ENCODE measurements at regions not wholly inside any gene's neighbourhood (a gene's known extent, or its start where the extent isn't known, plus 50 kb on each side); places are given as distances from the start of the nearest gene placed in this dataset.
A peak's percentile ranks its signal among the peaks of the same experiment; 100 is the strongest.
"Not testable (repeated sequence)": the region's sequence is repeated elsewhere in the genome, so short reads cannot be mapped to it uniquely, and the experiment has no call there.

- not testable (repeated sequence) for DNase-seq
These were observed 568.7 kb upstream of the PTGER4 start for GRCh38 chr5:40111036-40111435.

GRCh38 chr5:40108764-40109390, 570.8 kb upstream of the PTGER4 start:
- peak in 1 of 2 experiments; percentile 27 for DNase-seq

- not testable (repeated sequence) for DNase-seq
These were observed 571.9 kb upstream of the PTGER4 start for GRCh38 chr5:40107786-40108185.

- no peak for DNase-seq
These were observed 572.9 kb upstream of the PTGER4 start for GRCh38 chr5:40106847-40107246.

- no peak for DNase-seq
These were observed 581.4 kb upstream of the PTGER4 start for GRCh38 chr5:40098313-40098712.

GRCh38 chr5:40093550-40093949, 586.2 kb upstream of the PTGER4 start:
- no peak for DNase-seq

- no peak for DNase-seq
These were observed 590.4 kb upstream of the PTGER4 start for GRCh38 chr5:40089269-40089668.

- no peak for DNase-seq
These were observed 595.1 kb upstream of the PTGER4 start for GRCh38 chr5:40084614-40085013.

- no peak for DNase-seq
These were observed 597.4 kb upstream of the PTGER4 start for GRCh38 chr5:40082313-40082712.

GRCh38 chr5:40080191-40080590, 599.5 kb upstream of the PTGER4 start:
- DNase-seq = no peak

- DNase-seq = no peak
These were observed 600.7 kb upstream of the PTGER4 start for GRCh38 chr5:40078898-40079575.

- no peak for DNase-seq
These were observed 604.9 kb upstream of the PTGER4 start for GRCh38 chr5:40074826-40075225.

GRCh38 chr5:40073927-40074326, 605.8 kb upstream of the PTGER4 start:
- DNase-seq = no peak

- no peak for DNase-seq
These were observed 607.8 kb upstream of the PTGER4 start for GRCh38 chr5:40071870-40072269.

- no peak for DNase-seq
These were observed 613.1 kb upstream of the PTGER4 start for GRCh38 chr5:40066616-40067015.

GRCh38 chr5:40052808-40053207, 626.9 kb upstream of the PTGER4 start:
- DNase-seq = no peak

- DNase-seq = no peak
These were observed 622.0 kb upstream of the DAB2 start for GRCh38 chr5:40046792-40047191.

GRCh38 chr5:40045429-40045828, 620.6 kb upstream of the DAB2 start:
- no peak for DNase-seq

- no peak for DNase-seq
These were observed 619.1 kb upstream of the DAB2 start for GRCh38 chr5:40043916-40044315.

- no peak for DNase-seq
These were observed 616.7 kb upstream of the DAB2 start for GRCh38 chr5:40041452-40041851.

- DNase-seq = no peak
These were observed 612.9 kb upstream of the DAB2 start for GRCh38 chr5:40037713-40038112.

GRCh38 chr5:40034441-40034840, 609.7 kb upstream of the DAB2 start:
- no peak for DNase-seq

GRCh38 chr5:40033411-40033810, 608.6 kb upstream of the DAB2 start:
- peak; percentile 97 for DNase-seq

GRCh38 chr5:40033009-40033408, 608.2 kb upstream of the DAB2 start:
- no peak for DNase-seq

- no peak for DNase-seq
These were observed 605.9 kb upstream of the DAB2 start for GRCh38 chr5:40030661-40031060.
